ENCODE measurements at regions not wholly inside any gene's neighbourhood (a gene's known extent, or its start where the extent isn't known, plus 50 kb on each side); places are given as distances from the start of the nearest gene placed in this dataset.

DNA sequence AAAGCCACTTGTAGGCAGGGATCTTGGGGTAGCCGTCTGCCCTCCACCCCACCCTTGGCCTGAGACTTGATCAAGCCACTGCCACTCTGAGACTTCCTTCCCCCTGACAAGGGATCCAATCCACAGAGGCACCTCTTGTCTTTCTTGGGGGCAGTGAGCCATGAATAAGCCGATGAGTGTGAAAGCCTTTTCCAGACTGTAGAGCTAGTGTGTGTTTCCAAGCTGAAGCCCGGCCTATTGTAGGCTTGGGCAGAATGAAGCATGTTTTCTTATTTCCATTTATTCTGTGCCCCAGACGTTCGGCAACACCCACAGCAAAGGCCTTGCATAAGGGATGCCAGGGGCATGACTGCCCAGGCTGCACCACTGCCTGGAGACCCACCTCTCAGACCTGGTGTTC, 991.6 kb downstream of the BCL11B start:
- no peak for DNase-seq (ENCODE audit: low read depth)
- TF ChIP-seq MYC (IDR thresholded peaks at IDR 0.05; ENCODE audit: low read depth, low read length): no peak
- TF ChIP-seq CTCF (IDR thresholded peaks at IDR 0.05; ENCODE audit: low read depth, low read length): no peak
- TF ChIP-seq, protein P1, sequence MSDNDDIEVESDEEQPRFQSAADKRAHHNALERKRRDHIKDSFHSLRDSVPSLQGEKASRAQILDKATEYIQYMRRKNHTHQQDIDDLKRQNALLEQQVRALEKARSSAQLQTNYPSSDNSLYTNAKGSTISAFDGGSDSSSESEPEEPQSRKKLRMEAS (IDR thresholded peaks at IDR 0.05; ENCODE audit: low read depth, low read length): no peak
- TF ChIP-seq POLR2A (IDR thresholded peaks at IDR 0.05; ENCODE audit: extremely low read depth, insufficient read length): no peak
- H3K4me3 ChIP-seq (ENCODE audit: low read depth, low read length): no peak overlapping the region

DNA sequence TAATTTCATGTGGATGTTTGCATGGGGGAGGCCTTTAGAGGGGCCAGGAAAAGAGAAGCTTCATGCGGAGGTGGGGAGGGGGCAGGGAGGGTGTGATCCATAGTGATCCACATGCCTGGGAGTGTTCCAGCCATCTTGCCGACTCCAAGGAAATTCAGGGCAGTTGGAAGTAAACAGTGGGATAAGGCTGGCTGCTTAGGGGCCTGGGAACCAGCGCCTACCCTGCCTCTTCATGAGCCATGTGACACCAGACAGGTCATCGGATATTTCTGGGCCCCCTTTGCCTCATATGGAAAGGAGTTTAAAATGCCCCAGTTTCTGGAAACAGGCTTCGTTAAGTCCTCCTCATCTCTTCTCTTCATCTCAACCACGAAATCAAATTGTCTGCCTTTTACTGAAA, 983.2 kb downstream of the BCL11B start:
- TF ChIP-seq, protein P1 (IDR thresholded peaks at IDR 0.05; ENCODE audit: low read depth, low read length): no peak
- TF ChIP-seq POLR2A (IDR thresholded peaks at IDR 0.05; ENCODE audit: extremely low read depth, insufficient read length): no peak
- no peak for TF ChIP-seq CTCF (IDR thresholded peaks at IDR 0.05; ENCODE audit: low read depth, low read length)
- TF ChIP-seq MYC (IDR thresholded peaks at IDR 0.05; ENCODE audit: low read depth, low read length): no peak
- DNase-seq (ENCODE audit: low read depth): no peak
- H3K4me3 ChIP-seq (ENCODE audit: low read depth, low read length): no peak overlapping the region

DNA sequence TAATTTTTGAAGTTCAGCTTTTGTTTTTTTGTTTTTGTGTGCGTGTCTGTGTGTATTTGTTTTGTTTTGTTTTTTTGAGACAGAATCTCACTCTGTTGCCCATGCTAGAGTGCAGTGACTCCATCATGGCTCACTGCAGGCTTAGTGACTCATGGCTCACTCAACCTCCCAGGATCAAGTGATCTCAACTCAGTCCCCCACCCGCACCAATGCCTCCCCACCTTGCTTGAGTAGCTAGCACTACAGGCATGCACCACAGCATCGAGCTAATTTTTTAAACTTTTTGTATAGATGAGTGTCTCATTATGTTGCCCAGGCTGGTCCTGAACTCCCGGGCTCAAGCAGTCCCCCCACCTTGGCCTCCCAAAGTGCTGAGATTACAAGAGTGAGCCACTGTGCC, 981.4 kb downstream of the BCL11B start:
- DNase-seq (ENCODE audit: low read depth): no peak
- TF ChIP-seq CTCF (IDR thresholded peaks at IDR 0.05; ENCODE audit: low read depth, low read length): no peak
- TF ChIP-seq POLR2A (IDR thresholded peaks at IDR 0.05; ENCODE audit: extremely low read depth, insufficient read length): no peak
- TF ChIP-seq, protein P1 (IDR thresholded peaks at IDR 0.05; ENCODE audit: low read depth, low read length): no peak
- TF ChIP-seq MYC (IDR thresholded peaks at IDR 0.05; ENCODE audit: low read depth, low read length): no peak
- no peak overlapping the region for H3K4me3 ChIP-seq (ENCODE audit: low read depth, low read length)

GRCh38 chr14:98292191-98292590, 979.8 kb downstream of the BCL11B start:
- no peak overlapping the region for H3K4me3 ChIP-seq (ENCODE audit: low read depth, low read length)
- DNase-seq (ENCODE audit: low read depth): no peak
- TF ChIP-seq MYC (IDR thresholded peaks at IDR 0.05; ENCODE audit: low read depth, low read length): no peak
- no peak for TF ChIP-seq POLR2A (IDR thresholded peaks at IDR 0.05; ENCODE audit: extremely low read depth, insufficient read length)
- TF ChIP-seq, protein P1 (IDR thresholded peaks at IDR 0.05; ENCODE audit: low read depth, low read length): no peak
- no peak for TF ChIP-seq CTCF (IDR thresholded peaks at IDR 0.05; ENCODE audit: low read depth, low read length)

GRCh38 chr14:98293576-98293975, 978.4 kb downstream of the BCL11B start:
- TF ChIP-seq CTCF (IDR thresholded peaks at IDR 0.05; ENCODE audit: low read depth, low read length) (no peak), POLR2A (IDR thresholded peaks at IDR 0.05; ENCODE audit: extremely low read depth, insufficient read length) (no peak), MYC (IDR thresholded peaks at IDR 0.05; ENCODE audit: low read depth, low read length) (no peak)
- TF ChIP-seq, protein P1 (IDR thresholded peaks at IDR 0.05; ENCODE audit: low read depth, low read length): no peak
- H3K4me3 ChIP-seq (ENCODE audit: low read depth, low read length): no peak overlapping the region
- DNase-seq (ENCODE audit: low read depth): no peak

DNA sequence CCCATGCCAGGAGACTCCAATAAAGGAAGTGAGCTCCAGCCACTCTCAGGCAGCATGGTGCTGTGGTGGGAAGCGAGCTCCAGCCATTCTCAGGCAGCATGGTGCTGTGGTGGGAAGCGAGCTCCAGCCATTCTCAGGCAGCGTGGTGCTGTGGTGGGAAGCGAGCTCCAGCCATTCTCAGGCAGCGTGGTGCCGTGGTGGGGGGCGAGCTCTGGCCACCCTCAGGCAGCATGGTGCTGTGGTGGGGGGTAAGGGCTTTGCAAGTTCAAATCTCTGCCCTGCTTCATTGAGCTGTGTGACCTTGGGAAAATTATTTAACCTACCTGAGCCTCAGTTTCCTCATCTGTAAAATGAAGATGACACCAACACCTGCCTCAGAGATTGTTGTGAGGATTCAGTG, 975.1 kb downstream of the BCL11B start:
- no peak overlapping the region for H3K4me3 ChIP-seq (ENCODE audit: low read depth, low read length)
- TF ChIP-seq MYC (IDR thresholded peaks at IDR 0.05; ENCODE audit: low read depth, low read length) (no peak), CTCF (IDR thresholded peaks at IDR 0.05; ENCODE audit: low read depth, low read length) (no peak), POLR2A (IDR thresholded peaks at IDR 0.05; ENCODE audit: extremely low read depth, insufficient read length) (no peak)
- TF ChIP-seq, protein P1 (IDR thresholded peaks at IDR 0.05; ENCODE audit: low read depth, low read length): no peak
- DNase-seq (ENCODE audit: low read depth): no peak

Data from NB4 (cell line).